Central memory CD8-positive, alpha-beta T cell (primary cell): ENCODE measurements at regions not wholly inside any gene's neighbourhood (a gene's known extent, or its start where the extent isn't known, plus 50 kb on each side); places are given as distances from the start of the nearest gene placed in this dataset.

ENCODE experiments used
- ATAC-seq: fragments of 150-1000 bp; cut with Tn5 transposase; replicated peaks from 2 replicates; pipeline ENCODE4 v1.10.0; 2022; ENCODE audit warnings: mild to moderate bottlenecking, moderate FRiP score, moderate number of reproducible peaks; ENCODE audit not compliant: poor library complexity, severe bottlenecking; ENCODE audit errors: extremely low read depth
- DNase-seq, 2 donors: peaks; one replicate each; pipeline ENCODE4 v3.0.0; 2021; ENCODE audit warnings: low spot score in 2 of 2
- H3K27ac Mint-ChIP-seq: one replicate; pipeline ENCODE4 v1.8.0; 2022; ENCODE audit warnings: low read depth, mild to moderate bottlenecking, moderate library complexity, mixed read lengths
- H3K27me3 Mint-ChIP-seq: one replicate; pipeline ENCODE4 v1.8.0; 2022; ENCODE audit warnings: mixed read lengths
- H3K36me3 Mint-ChIP-seq: one replicate; pipeline ENCODE4 v1.8.0; 2022; ENCODE audit warnings: mild to moderate bottlenecking, moderate library complexity, mixed read lengths; ENCODE audit not compliant: insufficient read depth
- H3K4me1 Mint-ChIP-seq: one replicate; pipeline ENCODE4 v1.8.0; 2022; ENCODE audit warnings: mixed read lengths
- H3K4me3 Mint-ChIP-seq: one replicate; pipeline ENCODE4 v1.8.0; 2022; ENCODE audit warnings: mild to moderate bottlenecking, moderate library complexity, mixed read lengths
- H3K9me3 Mint-ChIP-seq: one replicate; pipeline ENCODE4 v1.8.0; 2022; ENCODE audit warnings: mixed read lengths

GRCh38 chr11:122276221-122276620, 160.2 kb upstream of the BLID start:
- DNase-seq (no peak), ATAC-seq (no peak)
- Mint-ChIP-seq H3K27ac (no peak overlapping the region), H3K36me3 (no peaks in the 10 kb centered on the region), H3K4me1 (no peaks in the 10 kb centered on the region), H3K9me3 (no peaks in the 10 kb centered on the region), H3K27me3 (no peaks in the 10 kb centered on the region), H3K4me3 (no peak overlapping the region)

DNA sequence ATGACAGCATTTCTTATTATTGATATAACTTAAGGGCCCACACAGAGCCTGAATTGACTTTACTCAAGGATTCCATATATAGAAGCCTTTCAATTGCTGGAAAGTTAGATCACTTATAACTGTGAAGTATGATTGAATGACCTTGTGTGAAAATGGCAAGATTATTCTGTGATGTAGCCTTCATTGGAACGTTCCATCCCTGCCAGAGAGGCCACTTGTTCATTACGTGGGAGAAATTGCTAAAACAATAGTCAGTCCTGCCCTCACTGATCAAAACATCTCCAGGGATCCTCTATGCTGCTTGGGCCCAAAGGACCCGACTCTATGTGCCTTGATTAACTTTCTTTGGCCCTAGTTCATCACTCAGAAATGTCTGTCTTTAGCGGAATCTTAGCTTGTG, 159.5 kb upstream of the BLID start:
- Mint-ChIP-seq H3K9me3 (no peaks in the 10 kb centered on the region), H3K4me1 (no peaks in the 10 kb centered on the region), H3K27ac (no peak overlapping the region), H3K36me3 (no peaks in the 10 kb centered on the region), H3K27me3 (no peaks in the 10 kb centered on the region), H3K4me3 (no peak overlapping the region)
- ATAC-seq (no peak), DNase-seq (no peak)

DNA sequence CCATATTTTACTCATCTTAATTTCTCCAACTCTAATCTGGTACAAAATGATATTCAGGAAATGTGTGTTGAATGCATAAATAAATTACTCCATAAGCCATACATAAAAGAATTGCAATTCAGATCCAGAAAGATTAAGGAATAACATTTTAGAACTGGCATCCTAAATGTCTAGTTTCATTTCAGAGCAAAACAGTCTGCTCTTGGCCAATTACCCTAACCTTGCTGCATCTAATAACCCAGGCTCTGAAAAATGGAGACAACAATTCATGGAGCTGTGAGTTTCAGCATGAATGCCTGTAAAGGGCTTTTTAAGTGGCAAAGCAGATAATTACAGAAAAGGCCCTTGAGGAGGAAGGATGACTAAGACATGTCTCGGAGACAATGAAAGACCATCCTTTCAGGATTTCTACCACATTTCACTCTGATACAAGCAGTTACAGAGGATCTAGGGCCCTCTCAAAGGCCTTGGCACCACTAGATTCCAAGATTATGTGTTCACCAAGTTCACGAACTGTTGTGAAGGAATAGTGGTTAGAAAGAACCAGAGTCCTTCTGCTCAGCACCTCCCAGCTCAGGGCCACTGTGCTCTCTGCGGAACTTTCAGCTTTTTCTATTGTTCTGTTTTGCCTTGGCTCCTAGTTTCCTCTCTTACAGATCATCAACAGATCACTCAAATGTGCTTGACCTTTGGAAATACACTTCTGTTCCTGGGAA, 157.6 kb upstream of the BLID start:
- Mint-ChIP-seq H3K36me3 (no peaks in the 10 kb centered on the region), H3K4me3 (no peak overlapping the region), H3K9me3 (no peaks in the 10 kb centered on the region), H3K27me3 (no peaks in the 10 kb centered on the region), H3K4me1 (no peaks in the 10 kb centered on the region), H3K27ac (no peak overlapping the region)
- no peak for DNase-seq
- no peak for ATAC-seq

DNA sequence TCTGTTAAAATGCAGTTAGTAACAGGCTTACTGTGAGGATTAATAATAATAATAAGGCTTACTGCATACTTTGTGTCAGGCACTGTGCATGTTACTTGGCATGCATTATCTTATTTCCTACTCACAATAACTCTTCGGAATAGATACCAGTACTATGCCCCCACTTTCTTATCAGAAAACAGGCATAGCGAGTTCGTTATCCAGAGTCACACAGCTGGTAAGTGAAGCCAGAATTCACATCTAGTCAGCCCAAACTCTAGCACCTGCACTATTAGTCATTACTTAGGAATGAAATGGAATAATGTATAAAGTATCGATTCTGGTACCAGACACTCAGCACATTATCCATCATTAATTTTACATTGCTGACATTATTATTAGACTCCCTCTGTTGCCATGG, 155.7 kb upstream of the BLID start:
- no peaks in the 10 kb centered on the region for H3K36me3 Mint-ChIP-seq
- no peak for ATAC-seq

GRCh38 chr11:122271137-122271536, 155.1 kb upstream of the BLID start:
- H3K27ac Mint-ChIP-seq, result no peak overlapping the region
- H3K27me3 Mint-ChIP-seq, result peaks cover 21% of the 10 kb centered on the region
- ATAC-seq, result no peak
- H3K36me3 Mint-ChIP-seq, result no peaks in the 10 kb centered on the region
- DNase-seq, result no peak
- H3K4me1 Mint-ChIP-seq, result no peaks in the 10 kb centered on the region
- H3K9me3 Mint-ChIP-seq, result no peaks in the 10 kb centered on the region
- no peak overlapping the region for H3K4me3 Mint-ChIP-seq

More for the DNA sequence above, 155.7 kb upstream of the BLID start:
- Mint-ChIP-seq H3K27ac (no peak overlapping the region), H3K9me3 (no peaks in the 10 kb centered on the region), H3K27me3 (peaks cover 17% of the 10 kb centered on the region), H3K4me1 (no peaks in the 10 kb centered on the region), H3K4me3 (no peak overlapping the region)
- no peak for DNase-seq

GRCh38 chr11:122270535-122270934, 154.5 kb upstream of the BLID start:
- peaks cover 21% of the 10 kb centered on the region for H3K27me3 Mint-ChIP-seq
- no peaks in the 10 kb centered on the region for H3K4me1 Mint-ChIP-seq
- H3K9me3 Mint-ChIP-seq, result no peaks in the 10 kb centered on the region
- ATAC-seq, result no peak
- DNase-seq, result no peak
- H3K4me3 Mint-ChIP-seq, result no peak overlapping the region
- no peaks in the 10 kb centered on the region for H3K36me3 Mint-ChIP-seq
- no peak overlapping the region for H3K27ac Mint-ChIP-seq

DNA sequence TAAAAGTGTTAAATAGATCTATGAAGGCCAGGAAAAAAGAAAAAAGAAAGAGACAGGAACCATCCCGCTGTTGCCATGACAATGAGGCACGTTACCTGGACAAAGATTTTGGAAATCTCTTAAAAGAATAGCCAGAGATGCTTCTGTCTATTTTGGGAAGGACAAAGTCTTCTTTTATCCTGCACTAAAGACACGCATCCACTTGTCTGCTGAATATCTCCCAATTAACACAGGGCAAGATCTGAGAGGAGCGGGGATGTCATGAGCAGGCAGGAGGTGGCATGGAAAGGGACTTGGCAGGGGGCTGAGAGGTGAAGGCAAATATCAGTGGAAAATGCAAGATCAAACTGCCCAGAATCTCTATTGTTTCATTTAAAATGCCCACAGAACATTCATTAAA, 153.8 kb upstream of the BLID start:
- no peak overlapping the region for H3K27ac Mint-ChIP-seq
- ATAC-seq, result no peak
- no peak overlapping the region for H3K4me3 Mint-ChIP-seq
- H3K27me3 Mint-ChIP-seq, result peaks cover 21% of the 10 kb centered on the region
- no peaks in the 10 kb centered on the region for H3K36me3 Mint-ChIP-seq
- H3K4me1 Mint-ChIP-seq, result no peaks in the 10 kb centered on the region
- DNase-seq, result no peak
- no peaks in the 10 kb centered on the region for H3K9me3 Mint-ChIP-seq

- Mint-ChIP-seq H3K4me1 (no peaks in the 10 kb centered on the region), H3K27ac (no peak overlapping the region), H3K4me3 (no peak overlapping the region), H3K27me3 (peaks cover 21% of the 10 kb centered on the region), H3K9me3 (no peaks in the 10 kb centered on the region), H3K36me3 (no peaks in the 10 kb centered on the region)
- ATAC-seq, result no peak
- no peak for DNase-seq
Measured at GRCh38 chr11:122268601-122269130, 152.7 kb upstream of the BLID start.

GRCh38 chr11:122267602-122268001, 151.6 kb upstream of the BLID start:
- ATAC-seq (no peak), DNase-seq (no peak)
- Mint-ChIP-seq H3K4me1 (no peaks in the 10 kb centered on the region), H3K27ac (no peak overlapping the region), H3K9me3 (no peaks in the 10 kb centered on the region), H3K36me3 (no peaks in the 10 kb centered on the region), H3K27me3 (peaks cover 21% of the 10 kb centered on the region), H3K4me3 (no peak overlapping the region)

GRCh38 chr11:122265981-122266380, 150.0 kb upstream of the BLID start:
- Mint-ChIP-seq H3K36me3 (no peaks in the 10 kb centered on the region), H3K4me1 (no peaks in the 10 kb centered on the region), H3K4me3 (no peak overlapping the region), H3K27me3 (peaks cover 21% of the 10 kb centered on the region), H3K9me3 (no peaks in the 10 kb centered on the region), H3K27ac (no peak overlapping the region)
- no peak for DNase-seq
- ATAC-seq, result no peak

GRCh38 chr11:122264121-122264520, 148.1 kb upstream of the BLID start:
- Mint-ChIP-seq H3K27me3 (peaks cover 30% of the 10 kb centered on the region), H3K4me1 (no peaks in the 10 kb centered on the region), H3K36me3 (no peaks in the 10 kb centered on the region), H3K4me3 (no peak overlapping the region), H3K9me3 (no peaks in the 10 kb centered on the region), H3K27ac (no peak overlapping the region)
- ATAC-seq, result no peak
- no peak for DNase-seq

DNA sequence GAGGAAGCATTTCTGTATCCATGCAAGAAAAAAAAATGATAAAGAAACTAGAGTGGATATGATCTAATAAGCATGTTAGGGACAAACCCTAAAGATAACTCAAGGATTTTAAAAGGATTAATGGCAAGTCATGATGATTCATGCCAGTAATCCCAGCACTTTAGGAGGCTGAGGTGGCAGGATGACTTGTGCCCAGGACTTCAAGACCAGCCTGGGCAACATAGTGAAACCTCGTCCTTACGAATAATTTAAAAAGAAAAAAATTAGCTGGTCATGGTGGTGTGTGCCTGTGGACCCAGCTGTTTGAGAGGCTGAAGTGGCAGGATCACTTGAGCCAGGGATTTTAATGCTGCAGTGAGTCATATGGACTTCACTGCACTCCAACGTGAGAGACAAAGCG, 145.5 kb upstream of the BLID start:
- H3K4me1 Mint-ChIP-seq, result no peaks in the 10 kb centered on the region
- no peak for ATAC-seq

DNA sequence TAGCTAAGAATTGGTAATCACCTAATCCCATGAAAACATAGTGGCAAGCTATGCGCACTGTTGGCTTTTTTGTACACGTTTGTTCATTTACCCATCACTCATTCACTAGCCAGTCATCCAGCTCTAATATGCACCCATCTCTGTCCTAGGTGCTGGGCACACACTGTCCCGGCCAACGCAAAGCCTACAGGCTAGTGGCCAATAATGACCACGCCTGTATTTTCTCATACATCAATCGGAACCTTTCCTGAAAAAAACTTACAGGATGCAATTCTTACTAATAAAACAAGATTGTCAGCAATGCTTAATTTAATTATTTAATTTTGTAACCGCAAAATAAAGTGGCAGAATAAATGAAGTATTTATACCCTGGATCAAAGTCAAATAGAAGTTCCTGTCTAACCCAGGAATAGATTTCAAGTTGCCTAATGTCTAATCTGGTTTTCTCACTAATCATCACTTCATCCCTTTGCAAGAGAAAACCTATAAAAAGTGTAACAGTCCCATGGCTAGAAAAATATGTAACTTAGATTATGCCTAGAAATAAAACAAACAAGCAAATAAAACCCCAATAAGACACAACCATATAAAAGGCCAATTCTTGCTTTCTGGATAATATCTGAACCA, 143.3 kb upstream of the BLID start:
- Mint-ChIP-seq H3K27ac (no peak overlapping the region), H3K4me3 (no peak overlapping the region), H3K27me3 (peaks cover 9% of the 10 kb centered on the region), H3K9me3 (no peaks in the 10 kb centered on the region), H3K4me1 (no peaks in the 10 kb centered on the region), H3K36me3 (no peaks in the 10 kb centered on the region)
- ATAC-seq, result no peak
- no peak for DNase-seq

More for the DNA sequence above, 145.5 kb upstream of the BLID start:
- Mint-ChIP-seq H3K27ac (no peak overlapping the region), H3K4me3 (no peak overlapping the region), H3K27me3 (peaks cover 11% of the 10 kb centered on the region), H3K36me3 (no peaks in the 10 kb centered on the region), H3K9me3 (no peaks in the 10 kb centered on the region)
- DNase-seq, result no peak
